Body of pancreas (tissue), 4 donors: ENCODE measurements at regions not wholly inside any gene's neighbourhood (a gene's known extent, or its start where the extent isn't known, plus 50 kb on each side); places are given as distances from the start of the nearest gene placed in this dataset.
"Not testable (repeated sequence)": the region's sequence is repeated elsewhere in the genome, so short reads cannot be mapped to it uniquely, and the experiment has no call there.

ENCODE experiments used
- ATAC-seq: fragments of 150-250 bp; one replicate; pipeline ENCODE4 v1.9.1; 2016
- DNase-seq, 4 donors: peaks; one replicate each; pipeline ENCODE4 v3.0.0-alpha.2; 2019
- H3K27ac ChIP-seq, 4 donors: fragments of 200-600 bp; sonication (generic); 1 replicate in 3 of 4; 2 replicates in 1 of 4; pipeline versions ENCODE4 v1.5.1 to v1.6.1; 2016 to 2019; ENCODE audit warnings: mild to moderate bottlenecking in 1 of 4, mixed read lengths in 1 of 4, moderate library complexity in 1 of 4
- H3K27me3 ChIP-seq, 2 donors: fragments of 200-600 bp; sonication (generic); one replicate each; pipeline ENCODE4 v1.6.0; 2016; ENCODE audit warnings: mild to moderate bottlenecking in 1 of 2
- H3K36me3 ChIP-seq, 2 donors: fragments of 200-600 bp; sonication (generic); replicated peaks in 1 of 2; 2 replicates each; pipeline ENCODE4 v1.5.1; 2016; ENCODE audit warnings: low read depth in 2 of 2; ENCODE audit not compliant: insufficient read depth in 1 of 2
- H3K4me1 ChIP-seq: fragments of 200-600 bp; sonication (generic); one replicate; pipeline ENCODE4 v1.6.0; 2016
- H3K4me3 ChIP-seq, 2 donors: fragments of 200-600 bp; sonication (generic); 1 replicate in 1 of 2; 2 replicates in 1 of 2; pipeline ENCODE4 v1.5.1; 2016 to 2019
- H3K9me3 ChIP-seq, 3 donors: fragments of 200-600 bp; sonication (generic); 1 replicate in 2 of 3; 2 replicates in 1 of 3; pipeline ENCODE4 v1.5.1; 2016
- POLR2A ChIP-seq, 3 donors: fragments of 450-650 bp; IDR thresholded peaks; one replicate each; pipeline ENCODE4 v1.6.1; 2016; ENCODE audit warnings: antibody characterized with exemption in 3 of 3, mild to moderate bottlenecking in 2 of 3
- WGBS, 2 donors: methylation state at CpG; one replicate each; pipeline ENCODE4 v1.1.5; 2017; 5-methylcytosine and 5-hydroxymethylcytosine counted together
- intact Hi-C: fragments of 100-400 bp; cut with DNase I; formaldehyde crosslinking; loops from one replicate; pipeline ENCODE4 v1.15.1; 2023
- TF ChIP-seq, protein P1 (sequence below), 7 experiments: fragments of 450-650 bp in 4 of 7; fragments of 200-600 bp in 3 of 7; sonication (generic) in 3 of 7; IDR thresholded peaks; one replicate each; pipeline ENCODE4 v1.5.1; 2016 to 2019; ENCODE audit warnings: antibody characterized with exemption in 7 of 7

DNA sequence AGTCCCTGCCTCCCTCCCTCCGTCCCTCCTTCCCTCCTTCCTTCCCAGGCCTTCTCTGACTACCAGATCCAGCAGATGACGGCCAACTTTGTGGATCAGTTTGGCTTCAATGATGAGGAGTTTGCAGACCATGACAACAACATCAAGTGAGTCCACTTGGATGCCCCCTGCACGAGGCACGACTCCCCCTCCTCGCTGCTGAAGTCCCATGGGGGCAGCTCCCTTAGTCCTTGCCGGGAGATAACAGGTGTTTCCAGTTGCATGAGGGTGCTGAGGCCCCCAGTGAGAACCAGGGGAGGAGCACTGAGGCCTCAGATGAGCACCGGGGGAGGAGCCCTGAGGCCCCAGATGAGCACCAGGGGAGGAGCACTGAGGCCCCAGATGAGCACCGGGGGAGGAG lies 200.0 kb downstream of the LIPI start:
- DNase-seq (no peak), ATAC-seq (no peak)
- Histone ChIP-seq H3K27ac (no peak overlapping the region), H3K4me1 (no peaks in the 10 kb centered on the region), H3K4me3 (no peak overlapping the region), H3K36me3 (no peaks in the 10 kb centered on the region), H3K27me3 (no peaks in the 10 kb centered on the region), H3K9me3 (no peaks in the 10 kb centered on the region)
- intact Hi-C loops: no loop called here
- 59 to 66% methylated on average over 4 to 8 of the region's 8 CpGs for WGBS, 2 donors
- no peak for TF ChIP-seq POLR2A (IDR thresholded peaks at IDR 0.05)
- TF ChIP-seq, protein P1, sequence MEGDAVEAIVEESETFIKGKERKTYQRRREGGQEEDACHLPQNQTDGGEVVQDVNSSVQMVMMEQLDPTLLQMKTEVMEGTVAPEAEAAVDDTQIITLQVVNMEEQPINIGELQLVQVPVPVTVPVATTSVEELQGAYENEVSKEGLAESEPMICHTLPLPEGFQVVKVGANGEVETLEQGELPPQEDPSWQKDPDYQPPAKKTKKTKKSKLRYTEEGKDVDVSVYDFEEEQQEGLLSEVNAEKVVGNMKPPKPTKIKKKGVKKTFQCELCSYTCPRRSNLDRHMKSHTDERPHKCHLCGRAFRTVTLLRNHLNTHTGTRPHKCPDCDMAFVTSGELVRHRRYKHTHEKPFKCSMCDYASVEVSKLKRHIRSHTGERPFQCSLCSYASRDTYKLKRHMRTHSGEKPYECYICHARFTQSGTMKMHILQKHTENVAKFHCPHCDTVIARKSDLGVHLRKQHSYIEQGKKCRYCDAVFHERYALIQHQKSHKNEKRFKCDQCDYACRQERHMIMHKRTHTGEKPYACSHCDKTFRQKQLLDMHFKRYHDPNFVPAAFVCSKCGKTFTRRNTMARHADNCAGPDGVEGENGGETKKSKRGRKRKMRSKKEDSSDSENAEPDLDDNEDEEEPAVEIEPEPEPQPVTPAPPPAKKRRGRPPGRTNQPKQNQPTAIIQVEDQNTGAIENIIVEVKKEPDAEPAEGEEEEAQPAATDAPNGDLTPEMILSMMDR (IDR thresholded peaks at IDR 0.05): no peak

DNA sequence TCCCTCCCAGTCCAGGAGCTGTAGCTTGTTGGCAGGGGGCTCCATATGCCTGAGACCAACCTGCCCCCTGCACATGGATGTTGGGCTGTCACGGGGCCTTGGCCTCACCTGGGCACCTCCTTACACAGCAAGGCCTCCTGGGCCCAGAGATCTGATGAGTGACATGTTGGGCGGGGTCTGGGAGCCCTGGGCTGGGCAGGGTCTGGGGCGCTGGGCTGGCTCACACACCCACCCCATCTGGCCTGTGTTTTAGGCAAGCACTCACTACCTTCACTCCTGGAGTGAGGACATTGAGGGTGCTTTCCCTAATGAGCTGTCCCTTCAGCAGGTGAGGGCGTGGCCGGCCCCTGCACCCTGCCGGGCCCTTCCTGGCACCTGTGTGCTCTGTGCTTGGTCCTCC lies 200.8 kb downstream of the LIPI start:
- H3K27me3 ChIP-seq, H3K9me3 ChIP-seq, ATAC-seq, DNase-seq, intact Hi-C loops, H3K36me3 ChIP-seq, H3K4me1 ChIP-seq, H3K4me3 ChIP-seq, H3K27ac ChIP-seq: not testable (repeated sequence)
- WGBS, 2 donors: 57 to 68% methylated on average over 3 to 5 of the region's 6 CpGs

DNA sequence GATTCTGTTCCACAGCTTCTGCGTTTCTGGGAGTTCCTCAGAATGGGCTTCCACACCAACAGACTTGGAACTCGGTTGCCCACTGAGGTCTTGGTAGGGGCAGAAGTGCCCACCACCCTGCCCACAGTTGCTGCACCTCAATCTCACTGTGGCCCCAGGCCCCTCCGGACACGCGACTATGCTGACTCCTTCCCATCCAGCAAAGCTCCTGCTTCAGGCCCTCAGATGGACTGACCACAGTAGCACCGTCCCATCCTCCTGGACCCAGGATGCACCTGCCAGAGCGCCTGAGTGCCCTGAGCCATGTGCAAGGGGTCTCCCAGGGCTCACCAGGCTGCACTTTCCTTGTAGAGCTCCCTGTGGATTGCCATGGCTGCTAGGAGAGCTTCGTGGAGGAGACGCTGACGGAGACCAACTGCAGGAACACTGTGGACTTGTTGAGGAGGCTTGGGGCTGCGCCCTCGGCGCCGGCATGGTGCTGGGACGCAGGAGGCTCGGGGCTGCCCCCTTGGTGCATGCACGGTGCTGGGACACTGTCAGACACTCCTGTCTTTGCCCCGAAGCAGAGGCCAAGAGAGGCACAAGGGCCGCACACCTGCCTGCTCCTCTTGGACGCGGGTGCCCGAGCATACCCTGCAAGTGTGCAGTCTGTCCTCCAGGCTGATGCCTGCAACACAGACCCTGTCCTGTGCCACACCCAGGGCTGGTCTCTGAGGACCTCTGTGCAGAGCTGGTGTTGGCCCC lies 201.3 kb downstream of the LIPI start:
- H3K36me3 ChIP-seq, H3K4me1 ChIP-seq, H3K9me3 ChIP-seq, intact Hi-C loops, DNase-seq, H3K27ac ChIP-seq, ATAC-seq, H3K27me3 ChIP-seq, H3K4me3 ChIP-seq: not testable (repeated sequence)
- 78% methylated on average over 22 of the region's 22 CpGs; no CpG with 5 or more reads in 1 of the 2 donors for WGBS, 2 donors

DNA sequence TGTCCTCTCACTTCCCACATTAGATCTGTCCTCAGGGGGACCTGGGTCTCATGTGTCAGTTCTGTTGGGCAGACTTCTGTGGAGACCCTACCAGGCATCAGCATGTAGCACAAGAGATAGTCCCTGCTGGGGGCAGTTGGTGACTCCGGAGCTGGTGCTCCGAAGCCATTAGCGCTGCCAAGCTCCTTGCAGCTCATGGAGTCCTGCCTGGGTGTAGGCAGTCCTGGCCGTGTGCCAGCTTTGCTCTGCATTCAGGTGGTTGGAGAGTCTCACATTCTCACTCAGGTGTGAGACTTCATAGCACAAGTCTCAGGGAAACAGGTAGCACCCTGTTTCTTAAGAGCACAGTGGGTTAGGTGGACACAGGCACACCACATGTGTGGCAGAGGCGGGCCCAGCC lies 202.3 kb downstream of the LIPI start:
- H3K4me3 ChIP-seq, H3K36me3 ChIP-seq, intact Hi-C loops, H3K27me3 ChIP-seq, H3K27ac ChIP-seq, ATAC-seq, H3K4me1 ChIP-seq, DNase-seq, H3K9me3 ChIP-seq: not testable (repeated sequence)
- WGBS, 2 donors: 58 to 66% methylated on average over 2 to 4 of the region's 5 CpGs

DNA sequence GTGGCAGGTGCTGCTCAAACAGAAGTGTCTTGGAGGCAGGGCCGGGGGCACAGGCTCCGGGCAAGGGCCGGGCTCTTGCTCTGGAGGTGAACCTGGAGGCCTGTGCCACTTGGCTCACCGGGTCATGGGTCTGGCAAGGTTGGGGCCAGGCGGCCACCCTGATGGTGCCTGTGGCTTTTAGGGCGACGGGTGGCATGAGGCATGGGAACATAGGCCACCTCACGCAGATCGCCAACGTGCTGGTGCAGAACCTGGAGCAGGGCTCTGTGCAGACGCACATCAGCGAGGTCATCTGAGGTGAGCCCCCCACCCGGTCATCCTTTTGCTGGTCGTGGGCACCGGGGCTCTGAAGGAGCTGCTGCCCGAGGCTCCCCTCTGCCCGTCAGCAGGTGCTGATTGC lies 202.7 kb downstream of the LIPI start:
- intact Hi-C loops, H3K27me3 ChIP-seq, ATAC-seq, H3K4me1 ChIP-seq, DNase-seq, H3K9me3 ChIP-seq, H3K27ac ChIP-seq, H3K36me3 ChIP-seq, H3K4me3 ChIP-seq: not testable (repeated sequence)
- 80 to 87% methylated on average over 7 to 16 of the region's 17 CpGs for WGBS, 2 donors

DNA sequence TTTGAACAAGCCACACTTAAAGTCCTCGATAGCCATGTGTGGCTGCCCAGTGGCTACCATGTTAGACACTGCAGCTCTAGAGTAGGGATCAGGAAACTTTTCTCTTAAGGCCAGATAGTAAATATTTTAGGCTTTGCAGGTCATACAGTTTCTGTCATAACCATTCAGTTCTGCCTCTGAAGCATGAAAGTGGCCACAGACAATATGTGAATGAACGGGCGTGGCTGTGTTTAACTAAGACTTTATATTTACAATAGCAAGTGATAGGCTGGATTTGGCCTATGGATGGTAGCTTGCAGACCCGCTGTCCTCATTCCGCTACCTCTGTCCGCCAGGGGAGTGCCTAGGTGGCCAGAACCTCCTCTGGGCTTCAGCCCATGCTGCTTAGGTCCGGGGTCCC lies 204.6 kb downstream of the LIPI start:
- H3K27me3 ChIP-seq, H3K27ac ChIP-seq, intact Hi-C loops, H3K36me3 ChIP-seq, H3K4me1 ChIP-seq, ATAC-seq, H3K9me3 ChIP-seq, H3K4me3 ChIP-seq, DNase-seq: not testable (repeated sequence)
- 59 to 81% methylated on average over 5 to 6 of the region's 7 CpGs for WGBS, 2 donors

DNA sequence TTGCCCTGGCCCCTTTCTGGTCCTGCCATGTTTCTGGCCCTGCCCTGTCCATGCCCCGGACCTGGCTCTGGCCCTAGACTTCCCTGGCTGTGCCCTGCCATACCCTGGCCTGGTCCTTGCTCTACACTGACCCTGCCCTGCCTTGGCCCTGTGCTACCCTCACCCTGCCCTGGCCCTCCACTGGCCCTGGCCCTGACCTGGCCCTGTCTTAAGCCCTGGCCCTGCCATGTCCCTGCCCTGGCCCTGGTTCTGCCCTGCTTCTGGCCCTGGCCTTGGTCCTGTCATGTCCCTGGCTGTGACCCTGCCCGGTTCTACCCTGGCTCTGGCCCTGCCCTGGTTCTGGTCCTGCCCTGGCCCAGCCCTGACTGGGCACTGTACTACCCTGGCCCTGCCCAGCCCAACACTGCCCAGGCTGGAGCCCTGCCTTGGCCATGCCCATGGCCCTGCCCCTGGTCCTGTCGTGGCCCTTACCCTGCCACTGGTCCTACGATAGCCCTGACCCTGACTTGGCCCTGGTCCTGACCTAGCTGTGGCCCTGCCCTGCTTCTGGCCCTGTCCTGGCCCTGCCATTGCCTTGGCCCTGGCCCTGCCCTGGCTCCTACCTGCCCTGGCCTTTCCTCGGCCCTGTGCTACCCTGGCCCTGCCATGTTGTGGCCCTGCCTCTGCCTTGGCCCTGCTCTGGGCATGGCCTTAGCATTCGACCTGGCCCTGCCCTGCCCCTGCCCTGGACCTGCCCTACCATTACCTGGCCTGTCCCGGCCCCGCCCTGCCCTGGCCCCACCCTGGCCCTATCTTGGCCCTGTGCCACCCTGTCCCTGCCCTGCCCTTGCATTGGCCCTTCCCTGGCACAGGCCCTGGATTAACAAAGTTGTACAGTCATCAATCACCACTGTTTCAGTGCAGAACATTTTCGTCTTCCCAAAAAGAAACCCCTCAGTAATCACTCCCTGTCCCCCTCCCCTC lies 223.5 kb downstream of the LIPI start:
- not testable (repeated sequence) for ATAC-seq

DNA sequence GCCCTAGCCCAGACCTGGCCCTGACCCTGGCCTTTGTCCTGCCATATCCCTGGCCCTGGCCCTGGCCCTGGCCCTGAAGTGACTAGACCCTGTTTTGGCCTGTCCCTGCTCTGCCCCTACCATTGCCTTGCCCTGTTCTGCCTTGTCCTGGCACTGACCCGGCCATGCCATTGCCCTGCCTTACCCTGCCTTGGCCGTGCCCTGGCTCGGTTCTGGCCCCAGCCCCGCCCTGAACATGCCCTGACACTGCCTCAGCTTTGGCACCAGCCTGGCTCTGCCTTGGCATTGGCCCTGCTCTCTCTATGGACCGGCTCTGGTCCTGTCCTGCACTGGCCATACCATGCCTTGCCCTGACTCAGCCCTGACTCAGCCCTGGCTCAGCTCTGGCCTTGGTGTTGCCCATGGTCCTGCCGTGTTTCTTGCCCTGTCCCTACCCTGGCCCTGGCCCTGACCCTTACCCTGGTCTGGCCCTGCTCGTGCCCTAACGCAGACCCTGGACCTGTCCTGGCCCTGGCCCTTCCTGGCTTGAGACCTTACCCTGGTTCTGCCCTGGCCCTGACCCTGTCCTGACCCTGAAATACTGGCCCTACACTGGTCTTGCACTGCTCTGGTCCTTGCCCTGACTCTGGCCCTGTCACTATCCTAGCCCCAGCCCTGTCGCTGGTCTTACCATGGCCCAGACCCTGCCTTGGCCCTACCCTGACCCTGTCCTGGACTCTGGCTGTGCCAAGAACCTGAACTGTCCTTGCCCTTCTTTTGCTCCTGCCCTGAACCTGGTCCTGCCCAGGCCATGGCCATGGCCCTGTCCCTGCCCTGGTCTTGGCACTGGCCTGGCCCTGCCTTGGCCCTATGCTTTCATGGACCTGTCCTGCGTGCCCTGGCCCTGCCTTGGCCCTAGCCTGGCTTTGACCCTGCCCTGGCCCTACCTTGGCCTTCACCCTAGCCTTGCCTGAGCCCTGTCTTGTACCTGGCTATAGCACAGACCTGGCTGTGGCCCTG lies 224.6 kb downstream of the LIPI start:
- H3K9me3 ChIP-seq, H3K27ac ChIP-seq, H3K36me3 ChIP-seq, ATAC-seq, intact Hi-C loops, H3K27me3 ChIP-seq, H3K4me1 ChIP-seq, H3K4me3 ChIP-seq: not testable (repeated sequence)
- WGBS, 2 donors: 74 to 82% methylated on average over 6 to 10 of the region's 10 CpGs
- peak in 1 of 4 donors; percentile 7 for DNase-seq

More for the DNA sequence above, 223.5 kb downstream of the LIPI start:
- H3K27me3 ChIP-seq, intact Hi-C loops, H3K4me3 ChIP-seq, H3K4me1 ChIP-seq, H3K27ac ChIP-seq, H3K9me3 ChIP-seq, H3K36me3 ChIP-seq: not testable (repeated sequence)
- WGBS, 2 donors: 66 to 72% methylated on average over 8 of the region's 9 CpGs
- peak in 1 of 4 donors; percentile 10 for DNase-seq

DNA sequence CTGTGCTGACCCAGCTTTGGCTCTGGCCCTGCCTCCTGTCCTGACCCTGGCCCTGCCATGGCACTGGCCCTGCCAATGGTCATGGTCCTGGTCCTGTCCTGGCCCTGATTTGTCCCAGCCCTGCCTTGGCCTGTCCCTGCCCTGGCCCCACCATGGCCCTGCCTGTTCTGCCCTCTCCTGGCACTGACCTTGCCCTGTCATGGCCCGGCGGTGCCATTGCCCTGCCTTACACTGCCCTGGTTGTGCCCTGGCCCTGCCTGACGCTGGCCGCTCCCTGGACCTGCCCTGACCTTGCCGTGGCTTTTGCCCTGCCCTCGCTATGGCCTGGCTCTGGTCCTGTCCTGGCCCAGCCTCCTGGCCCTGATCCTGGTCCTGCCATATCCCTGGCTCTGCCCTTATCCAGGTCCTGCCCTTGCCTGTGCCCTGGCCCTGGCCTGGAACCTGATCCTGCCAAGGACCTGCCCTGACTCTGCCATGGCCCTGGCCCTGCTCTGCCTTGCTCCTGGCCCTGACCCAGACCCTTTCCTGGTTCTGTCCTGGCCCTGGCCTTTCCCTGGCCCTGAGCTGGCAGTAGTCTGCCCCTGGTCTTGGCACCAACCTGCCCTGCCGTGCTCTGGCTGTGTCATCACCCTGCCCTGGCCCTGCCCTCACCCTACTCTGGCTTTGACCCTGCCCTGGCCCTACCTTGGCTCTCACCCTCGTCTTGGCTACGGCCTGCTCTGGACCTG lies 225.5 kb downstream of the LIPI start:
- H3K9me3 ChIP-seq, H3K27me3 ChIP-seq, H3K4me1 ChIP-seq, H3K36me3 ChIP-seq, DNase-seq, ATAC-seq, H3K4me3 ChIP-seq, H3K27ac ChIP-seq, intact Hi-C loops: not testable (repeated sequence)
- 52 to 63% methylated on average over 3 to 9 of the region's 9 CpGs for WGBS, 2 donors
